Posterior vena cava (tissue), 2 donors: ENCODE measurements at regions not wholly inside any gene's neighbourhood (a gene's known extent, or its start where the extent isn't known, plus 50 kb on each side); places are given as distances from the start of the nearest gene placed in this dataset.
"Not testable (repeated sequence)": the region's sequence is repeated elsewhere in the genome, so short reads cannot be mapped to it uniquely, and the experiment has no call there.

Experiments used
- DNase-seq: peaks from one replicate; pipeline ENCODE4 v3.0.0-alpha.2; 2020; ENCODE audit warnings: low spot score
- intact Hi-C, 2 donors: fragments of 100-400 bp; cut with DNase I; formaldehyde crosslinking; loops; one replicate each; pipeline versions ENCODE4 v1.14.1 to v1.14.2; 2022 to 2023
- donor health status: DM: yes; HTN: yes; CAD: no.
- donor health status: DM: yes; HTN: yes; CAD: no.

- DNase-seq = no peak
- intact Hi-C loops = no loop called here
These were observed 158.2 kb downstream of the DEFB131A start for GRCh38 chr4:9602389-9602914.

- intact Hi-C loops, DNase-seq: not testable (repeated sequence)
These were observed 160.0 kb downstream of the DEFB131A start for GRCh38 chr4:9604031-9604892.

- DNase-seq, intact Hi-C loops: not testable (repeated sequence)
These were observed 160.6 kb downstream of the DEFB131A start for GRCh38 chr4:9604893-9605190.

GRCh38 chr4:9608300-9608699, 164.1 kb downstream of the DEFB131A start:
- no peak for DNase-seq
- intact Hi-C loops = no loop called here

GRCh38 chr4:9610321-9610720, 166.1 kb downstream of the DEFB131A start:
- DNase-seq, intact Hi-C loops: not testable (repeated sequence)

- no peak for DNase-seq
- intact Hi-C loops = no loop called here
These were observed 166.9 kb downstream of the DEFB131A start for GRCh38 chr4:9611101-9611500.

GRCh38 chr4:9636411-9636810, 145.0 kb upstream of the DRD5 start:
- intact Hi-C loops, DNase-seq: not testable (repeated sequence)

GRCh38 chr4:9659678-9660077, 121.8 kb upstream of the DRD5 start:
- DNase-seq, intact Hi-C loops: not testable (repeated sequence)

GRCh38 chr4:9660955-9661354, 120.5 kb upstream of the DRD5 start:
- DNase-seq, intact Hi-C loops: not testable (repeated sequence)

- intact Hi-C loops = not testable (repeated sequence)
These were observed 110.7 kb upstream of the DRD5 start for GRCh38 chr4:9670725-9671124.

GRCh38 chr4:9677357-9677756, 104.1 kb upstream of the DRD5 start:
- intact Hi-C loops = not testable (repeated sequence)

More at GRCh38 chr4:9670725-9671124, 110.7 kb upstream of the DRD5 start:
- peak; percentile 85 for DNase-seq

GRCh38 chr4:9679704-9680478, 101.5 kb upstream of the DRD5 start:
- intact Hi-C loops = no loop called here
- DNase-seq = no peak

More at GRCh38 chr4:9677357-9677756, 104.1 kb upstream of the DRD5 start:
- DNase-seq = not testable (repeated sequence)

- not testable (repeated sequence) for DNase-seq
These were observed 98.3 kb upstream of the DRD5 start for GRCh38 chr4:9683174-9683573.

GRCh38 chr4:9685016-9685415, 96.4 kb upstream of the DRD5 start:
- DNase-seq, intact Hi-C loops: not testable (repeated sequence)

More at GRCh38 chr4:9683174-9683573, 98.3 kb upstream of the DRD5 start:
- intact Hi-C loops = not testable (repeated sequence)

- intact Hi-C loops = no loop called here
- no peak for DNase-seq
These were observed 95.7 kb upstream of the DRD5 start for GRCh38 chr4:9685692-9686091.

GRCh38 chr4:9690636-9691237, 90.7 kb upstream of the DRD5 start:
- not testable (repeated sequence) for DNase-seq
- intact Hi-C loops = loop anchor here in 1 of 2 donors (10.0 kb wide), 1 partner anchor 324 kb away; no protein-coding TSS in a partner anchor

GRCh38 chr4:9691238-9692065, 90.0 kb upstream of the DRD5 start:
- DNase-seq = peak; percentile 99
- intact Hi-C loops = loop anchor here in 1 of 2 donors (10.0 kb wide), 1 partner anchor 323 kb away; no protein-coding TSS in a partner anchor

GRCh38 chr4:9692791-9693491, 88.5 kb upstream of the DRD5 start:
- intact Hi-C loops = loop anchor here in 1 of 2 donors (10.0 kb wide), 1 partner anchor 322 kb away; no protein-coding TSS in a partner anchor
- not testable (repeated sequence) for DNase-seq
